WTC11 (cell line): ENCODE measurements at regions not wholly inside any gene's neighbourhood (a gene's known extent, or its start where the extent isn't known, plus 50 kb on each side); places are given as distances from the start of the nearest gene placed in this dataset.

ENCODE experiments used
- ATAC-seq: fragments of 200-7000 bp; cut with Tn5 transposase; 2 replicates; pipeline ENCODE4 v1.10.0; 2021; ENCODE audit warnings: mild to moderate bottlenecking, moderate library complexity
- CTCF ChIA-PET: fragments of 300-600 bp; sonication (Branson Sonifier 250); formaldehyde crosslinking; loops from one replicate; lab custom pipeline; 2021; ENCODE audit warnings: antibody characterized with exemption; lab: Charles Lee
- POLR2A ChIA-PET: fragments of 350-600 bp; sonication (Branson Sonifier 250); formaldehyde crosslinking; loops from one replicate; lab custom pipeline; 2021; ENCODE audit warnings: antibody characterized with exemption; lab: Charles Lee
- DNase-seq: peaks from one replicate; pipeline ENCODE4 v3.0.0; 2021; ENCODE audit warnings: low spot score
- H3K27ac Mint-ChIP-seq: 2 replicates; pipeline ENCODE4 v1.8.0; 2021; ENCODE audit warnings: mixed read lengths
- H3K27me3 Mint-ChIP-seq: 2 replicates; pipeline ENCODE4 v1.8.0; 2021; ENCODE audit warnings: low read depth, mild to moderate bottlenecking, moderate library complexity, mixed read lengths
- H3K36me3 Mint-ChIP-seq: 2 replicates; pipeline ENCODE4 v1.8.0; 2021; ENCODE audit warnings: mixed read lengths
- H3K4me1 Mint-ChIP-seq: 2 replicates; pipeline ENCODE4 v1.8.0; 2022; ENCODE audit warnings: mixed read lengths
- H3K4me3 Mint-ChIP-seq: 2 replicates; pipeline ENCODE4 v1.8.0; 2021; ENCODE audit warnings: mild to moderate bottlenecking, moderate library complexity, mixed read lengths
- H3K9me3 Mint-ChIP-seq: 2 replicates; pipeline ENCODE4 v1.8.0; 2021; ENCODE audit warnings: mixed read lengths
- ELF4 ChIP-seq: sonication (generic); formaldehyde crosslinking; IDR thresholded peaks from 2 replicates; pipeline ENCODE4 v1.8.1; 2022; ENCODE audit warnings: low read depth, mild to moderate bottlenecking, moderate library complexity, missing genetic modification reagents
- EMX1 ChIP-seq: fragments of 250-450 bp; sonication (Bioruptor Pico); IDR thresholded peaks from 2 replicates; pipeline ENCODE4 v1.8.0; 2021; ENCODE audit warnings: mild to moderate bottlenecking
- FOXP1 ChIP-seq: sonication (generic); formaldehyde crosslinking; IDR thresholded peaks from 2 replicates; pipeline ENCODE4 v1.8.0; 2022; ENCODE audit warnings: missing genetic modification reagents, mild to moderate bottlenecking, moderate library complexity, borderline replicate concordance
- NFATC4 ChIP-seq: fragments of 250-450 bp; sonication (Bioruptor Pico); IDR thresholded peaks from 2 replicates; pipeline ENCODE4 v1.9.0; 2021; ENCODE audit warnings: mild to moderate bottlenecking
- SMAD4 ChIP-seq: sonication (generic); formaldehyde crosslinking; IDR thresholded peaks from 2 replicates; pipeline ENCODE4 v1.8.0; 2022; ENCODE audit warnings: mild to moderate bottlenecking, missing genetic modification reagents
- ZNF121 ChIP-seq: sonication (generic); formaldehyde crosslinking; IDR thresholded peaks from 2 replicates; pipeline ENCODE4 v1.8.0; 2023; ENCODE audit warnings: missing genetic modification reagents
- ZNF416 ChIP-seq: fragments of 250-450 bp; sonication (Bioruptor Pico); IDR thresholded peaks from 2 replicates; pipeline ENCODE4 v1.9.0; 2021; ENCODE audit warnings: mild to moderate bottlenecking, inconsistent platforms
- TF ChIP-seq, protein P1 (sequence below): sonication (generic); formaldehyde crosslinking; IDR thresholded peaks from 2 replicates; pipeline ENCODE4 v1.8.1; 2022; ENCODE audit warnings: mild to moderate bottlenecking, missing genetic modification reagents, moderate library complexity, borderline replicate concordance
- TF ChIP-seq, protein P2 (sequence below): sonication (generic); formaldehyde crosslinking; IDR thresholded peaks from 2 replicates; pipeline ENCODE4 v1.8.1; 2022; ENCODE audit warnings: low read depth, missing genetic modification reagents, borderline replicate concordance
- TF ChIP-seq, protein P3 (sequence below): sonication (generic); formaldehyde crosslinking; IDR thresholded peaks from 2 replicates; pipeline ENCODE4 v1.8.0; 2023; ENCODE audit warnings: mild to moderate bottlenecking, missing genetic modification reagents
- TF ChIP-seq, protein P4 (sequence below): sonication (generic); formaldehyde crosslinking; IDR thresholded peaks from 2 replicates; pipeline ENCODE4 v1.8.0; 2022; ENCODE audit warnings: mild to moderate bottlenecking, missing genetic modification reagents
- TF ChIP-seq, protein P5 (sequence below): fragments of 200-600 bp; IDR thresholded peaks from 2 replicates; pipeline ENCODE4 v1.8.0; 2022; ENCODE audit warnings: antibody characterized with exemption
- TF ChIP-seq, protein P6 (sequence below): sonication (generic); formaldehyde crosslinking; IDR thresholded peaks from 2 replicates; pipeline ENCODE4 v1.8.0; 2022; ENCODE audit warnings: mild to moderate bottlenecking, missing genetic modification reagents
- TF ChIP-seq, protein P7 (sequence below): sonication (generic); formaldehyde crosslinking; IDR thresholded peaks from 2 replicates; pipeline ENCODE4 v1.8.1; 2023; ENCODE audit warnings: mild to moderate bottlenecking, missing genetic modification reagents, borderline replicate concordance
- TF ChIP-seq, protein P8 (sequence below): fragments of 250-450 bp; sonication (Bioruptor Pico); IDR thresholded peaks from 2 replicates; pipeline ENCODE4 v1.9.0; 2021; ENCODE audit warnings: mild to moderate bottlenecking, borderline replicate concordance

DNA sequence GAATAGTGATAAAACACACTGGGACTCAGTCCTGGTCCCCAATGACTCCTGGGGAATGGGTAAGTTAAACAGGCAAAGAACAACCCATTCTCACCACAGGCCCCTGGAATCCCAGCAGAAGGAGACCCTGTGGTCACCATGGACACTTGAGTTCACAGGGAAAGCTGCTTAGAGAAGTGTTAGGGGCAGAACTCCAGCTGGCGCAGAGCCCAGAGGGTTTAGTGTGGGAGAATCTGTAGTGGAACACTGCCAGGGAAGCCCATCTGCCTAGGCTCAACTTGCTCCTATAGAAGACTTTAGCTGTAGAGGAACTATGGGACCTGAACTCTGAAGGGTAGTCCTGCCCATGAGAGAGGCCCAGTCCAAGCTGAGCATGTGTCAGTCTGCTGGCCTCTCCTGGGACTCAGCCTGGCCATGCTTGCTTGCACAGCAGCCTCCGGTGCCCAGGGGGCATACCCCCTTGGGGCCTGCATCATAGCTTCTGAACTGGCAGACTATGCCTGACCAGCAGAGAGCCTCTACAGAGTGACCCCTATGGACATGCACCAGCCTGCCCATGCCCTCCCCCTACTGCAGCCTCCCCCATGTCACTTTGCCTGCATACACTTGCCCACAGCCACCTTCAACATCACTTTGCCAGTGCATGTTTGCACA, 343.5 kb downstream of the IDS start:
- no peak for TF ChIP-seq NFATC4 (CRISPR knock-in tag)
- no peak for TF ChIP-seq ZNF416 (CRISPR knock-in tag)
- TF ChIP-seq, protein P1, sequence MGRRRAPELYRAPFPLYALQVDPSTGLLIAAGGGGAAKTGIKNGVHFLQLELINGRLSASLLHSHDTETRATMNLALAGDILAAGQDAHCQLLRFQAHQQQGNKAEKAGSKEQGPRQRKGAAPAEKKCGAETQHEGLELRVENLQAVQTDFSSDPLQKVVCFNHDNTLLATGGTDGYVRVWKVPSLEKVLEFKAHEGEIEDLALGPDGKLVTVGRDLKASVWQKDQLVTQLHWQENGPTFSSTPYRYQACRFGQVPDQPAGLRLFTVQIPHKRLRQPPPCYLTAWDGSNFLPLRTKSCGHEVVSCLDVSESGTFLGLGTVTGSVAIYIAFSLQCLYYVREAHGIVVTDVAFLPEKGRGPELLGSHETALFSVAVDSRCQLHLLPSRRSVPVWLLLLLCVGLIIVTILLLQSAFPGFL (CRISPR knock-in tag): no peak
- TF ChIP-seq ELF4 (CRISPR knock-in tag): no peak
- TF ChIP-seq EMX1 (CRISPR knock-in tag): no peak
- TF ChIP-seq FOXP1: no peak
- TF ChIP-seq, protein P2, sequence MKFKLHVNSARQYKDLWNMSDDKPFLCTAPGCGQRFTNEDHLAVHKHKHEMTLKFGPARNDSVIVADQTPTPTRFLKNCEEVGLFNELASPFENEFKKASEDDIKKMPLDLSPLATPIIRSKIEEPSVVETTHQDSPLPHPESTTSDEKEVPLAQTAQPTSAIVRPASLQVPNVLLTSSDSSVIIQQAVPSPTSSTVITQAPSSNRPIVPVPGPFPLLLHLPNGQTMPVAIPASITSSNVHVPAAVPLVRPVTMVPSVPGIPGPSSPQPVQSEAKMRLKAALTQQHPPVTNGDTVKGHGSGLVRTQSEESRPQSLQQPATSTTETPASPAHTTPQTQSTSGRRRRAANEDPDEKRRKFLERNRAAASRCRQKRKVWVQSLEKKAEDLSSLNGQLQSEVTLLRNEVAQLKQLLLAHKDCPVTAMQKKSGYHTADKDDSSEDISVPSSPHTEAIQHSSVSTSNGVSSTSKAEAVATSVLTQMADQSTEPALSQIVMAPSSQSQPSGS: no peak
- TF ChIP-seq, protein P3, sequence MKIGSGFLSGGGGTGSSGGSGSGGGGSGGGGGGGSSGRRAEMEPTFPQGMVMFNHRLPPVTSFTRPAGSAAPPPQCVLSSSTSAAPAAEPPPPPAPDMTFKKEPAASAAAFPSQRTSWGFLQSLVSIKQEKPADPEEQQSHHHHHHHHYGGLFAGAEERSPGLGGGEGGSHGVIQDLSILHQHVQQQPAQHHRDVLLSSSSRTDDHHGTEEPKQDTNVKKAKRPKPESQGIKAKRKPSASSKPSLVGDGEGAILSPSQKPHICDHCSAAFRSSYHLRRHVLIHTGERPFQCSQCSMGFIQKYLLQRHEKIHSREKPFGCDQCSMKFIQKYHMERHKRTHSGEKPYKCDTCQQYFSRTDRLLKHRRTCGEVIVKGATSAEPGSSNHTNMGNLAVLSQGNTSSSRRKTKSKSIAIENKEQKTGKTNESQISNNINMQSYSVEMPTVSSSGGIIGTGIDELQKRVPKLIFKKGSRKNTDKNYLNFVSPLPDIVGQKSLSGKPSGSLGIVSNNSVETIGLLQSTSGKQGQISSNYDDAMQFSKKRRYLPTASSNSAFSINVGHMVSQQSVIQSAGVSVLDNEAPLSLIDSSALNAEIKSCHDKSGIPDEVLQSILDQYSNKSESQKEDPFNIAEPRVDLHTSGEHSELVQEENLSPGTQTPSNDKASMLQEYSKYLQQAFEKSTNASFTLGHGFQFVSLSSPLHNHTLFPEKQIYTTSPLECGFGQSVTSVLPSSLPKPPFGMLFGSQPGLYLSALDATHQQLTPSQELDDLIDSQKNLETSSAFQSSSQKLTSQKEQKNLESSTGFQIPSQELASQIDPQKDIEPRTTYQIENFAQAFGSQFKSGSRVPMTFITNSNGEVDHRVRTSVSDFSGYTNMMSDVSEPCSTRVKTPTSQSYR: no peak
- TF ChIP-seq, protein P4, sequence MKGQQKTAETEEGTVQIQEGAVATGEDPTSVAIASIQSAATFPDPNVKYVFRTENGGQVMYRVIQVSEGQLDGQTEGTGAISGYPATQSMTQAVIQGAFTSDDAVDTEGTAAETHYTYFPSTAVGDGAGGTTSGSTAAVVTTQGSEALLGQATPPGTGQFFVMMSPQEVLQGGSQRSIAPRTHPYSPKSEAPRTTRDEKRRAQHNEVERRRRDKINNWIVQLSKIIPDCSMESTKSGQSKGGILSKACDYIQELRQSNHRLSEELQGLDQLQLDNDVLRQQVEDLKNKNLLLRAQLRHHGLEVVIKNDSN (CRISPR knock-in tag): no peak
- ChIA-PET CTCF (no interaction called here), POLR2A (no interaction called here)
- Mint-ChIP-seq H3K4me3 (no peak overlapping the region), H3K36me3 (no peaks in the 10 kb centered on the region), H3K9me3 (peaks cover 3% of the 10 kb centered on the region; the same call in 1 of the 2 replicates), H3K27ac (no peak overlapping the region), H3K27me3 (no peaks in the 10 kb centered on the region), H3K4me1 (peaks cover 12% of the 10 kb centered on the region)
- ATAC-seq (no peak), DNase-seq (no peak)

DNA sequence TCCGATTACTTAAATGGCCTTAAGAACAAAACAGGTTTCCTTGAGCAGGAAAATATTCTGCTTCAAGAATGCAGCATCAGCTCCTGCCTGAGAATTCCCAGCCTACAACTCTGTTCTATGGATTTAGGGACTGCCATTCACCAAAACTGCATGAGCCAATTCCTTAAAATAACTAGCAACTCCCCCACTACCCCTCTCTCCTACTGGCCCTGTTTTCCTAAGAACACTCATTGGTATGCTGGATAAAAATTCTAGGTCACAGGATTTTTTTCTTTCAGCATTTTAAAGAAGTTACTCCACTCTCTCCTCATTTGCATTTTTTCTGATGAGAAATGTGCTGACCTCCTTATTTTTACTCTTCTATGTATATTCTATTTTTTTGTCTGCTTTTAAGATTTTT, 347.1 kb downstream of the IDS start:
- peaks cover 3% of the 10 kb centered on the region; the same call in 1 of the 2 replicates for H3K9me3 Mint-ChIP-seq
- H3K27me3 Mint-ChIP-seq: no peaks in the 10 kb centered on the region
- DNase-seq: no peak
- no peak overlapping the region for H3K4me3 Mint-ChIP-seq
- ATAC-seq: no peak
- CTCF ChIA-PET: no interaction called here
- H3K27ac Mint-ChIP-seq: no peak overlapping the region
- H3K36me3 Mint-ChIP-seq: no peaks in the 10 kb centered on the region
- peaks cover 12% of the 10 kb centered on the region for H3K4me1 Mint-ChIP-seq
- POLR2A ChIA-PET: no interaction called here
- TF ChIP-seq, protein P5, sequence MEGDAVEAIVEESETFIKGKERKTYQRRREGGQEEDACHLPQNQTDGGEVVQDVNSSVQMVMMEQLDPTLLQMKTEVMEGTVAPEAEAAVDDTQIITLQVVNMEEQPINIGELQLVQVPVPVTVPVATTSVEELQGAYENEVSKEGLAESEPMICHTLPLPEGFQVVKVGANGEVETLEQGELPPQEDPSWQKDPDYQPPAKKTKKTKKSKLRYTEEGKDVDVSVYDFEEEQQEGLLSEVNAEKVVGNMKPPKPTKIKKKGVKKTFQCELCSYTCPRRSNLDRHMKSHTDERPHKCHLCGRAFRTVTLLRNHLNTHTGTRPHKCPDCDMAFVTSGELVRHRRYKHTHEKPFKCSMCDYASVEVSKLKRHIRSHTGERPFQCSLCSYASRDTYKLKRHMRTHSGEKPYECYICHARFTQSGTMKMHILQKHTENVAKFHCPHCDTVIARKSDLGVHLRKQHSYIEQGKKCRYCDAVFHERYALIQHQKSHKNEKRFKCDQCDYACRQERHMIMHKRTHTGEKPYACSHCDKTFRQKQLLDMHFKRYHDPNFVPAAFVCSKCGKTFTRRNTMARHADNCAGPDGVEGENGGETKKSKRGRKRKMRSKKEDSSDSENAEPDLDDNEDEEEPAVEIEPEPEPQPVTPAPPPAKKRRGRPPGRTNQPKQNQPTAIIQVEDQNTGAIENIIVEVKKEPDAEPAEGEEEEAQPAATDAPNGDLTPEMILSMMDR: no peak
- TF ChIP-seq, protein P6, sequence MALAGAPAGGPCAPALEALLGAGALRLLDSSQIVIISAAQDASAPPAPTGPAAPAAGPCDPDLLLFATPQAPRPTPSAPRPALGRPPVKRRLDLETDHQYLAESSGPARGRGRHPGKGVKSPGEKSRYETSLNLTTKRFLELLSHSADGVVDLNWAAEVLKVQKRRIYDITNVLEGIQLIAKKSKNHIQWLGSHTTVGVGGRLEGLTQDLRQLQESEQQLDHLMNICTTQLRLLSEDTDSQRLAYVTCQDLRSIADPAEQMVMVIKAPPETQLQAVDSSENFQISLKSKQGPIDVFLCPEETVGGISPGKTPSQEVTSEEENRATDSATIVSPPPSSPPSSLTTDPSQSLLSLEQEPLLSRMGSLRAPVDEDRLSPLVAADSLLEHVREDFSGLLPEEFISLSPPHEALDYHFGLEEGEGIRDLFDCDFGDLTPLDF: no peak
- TF ChIP-seq, protein P7, sequence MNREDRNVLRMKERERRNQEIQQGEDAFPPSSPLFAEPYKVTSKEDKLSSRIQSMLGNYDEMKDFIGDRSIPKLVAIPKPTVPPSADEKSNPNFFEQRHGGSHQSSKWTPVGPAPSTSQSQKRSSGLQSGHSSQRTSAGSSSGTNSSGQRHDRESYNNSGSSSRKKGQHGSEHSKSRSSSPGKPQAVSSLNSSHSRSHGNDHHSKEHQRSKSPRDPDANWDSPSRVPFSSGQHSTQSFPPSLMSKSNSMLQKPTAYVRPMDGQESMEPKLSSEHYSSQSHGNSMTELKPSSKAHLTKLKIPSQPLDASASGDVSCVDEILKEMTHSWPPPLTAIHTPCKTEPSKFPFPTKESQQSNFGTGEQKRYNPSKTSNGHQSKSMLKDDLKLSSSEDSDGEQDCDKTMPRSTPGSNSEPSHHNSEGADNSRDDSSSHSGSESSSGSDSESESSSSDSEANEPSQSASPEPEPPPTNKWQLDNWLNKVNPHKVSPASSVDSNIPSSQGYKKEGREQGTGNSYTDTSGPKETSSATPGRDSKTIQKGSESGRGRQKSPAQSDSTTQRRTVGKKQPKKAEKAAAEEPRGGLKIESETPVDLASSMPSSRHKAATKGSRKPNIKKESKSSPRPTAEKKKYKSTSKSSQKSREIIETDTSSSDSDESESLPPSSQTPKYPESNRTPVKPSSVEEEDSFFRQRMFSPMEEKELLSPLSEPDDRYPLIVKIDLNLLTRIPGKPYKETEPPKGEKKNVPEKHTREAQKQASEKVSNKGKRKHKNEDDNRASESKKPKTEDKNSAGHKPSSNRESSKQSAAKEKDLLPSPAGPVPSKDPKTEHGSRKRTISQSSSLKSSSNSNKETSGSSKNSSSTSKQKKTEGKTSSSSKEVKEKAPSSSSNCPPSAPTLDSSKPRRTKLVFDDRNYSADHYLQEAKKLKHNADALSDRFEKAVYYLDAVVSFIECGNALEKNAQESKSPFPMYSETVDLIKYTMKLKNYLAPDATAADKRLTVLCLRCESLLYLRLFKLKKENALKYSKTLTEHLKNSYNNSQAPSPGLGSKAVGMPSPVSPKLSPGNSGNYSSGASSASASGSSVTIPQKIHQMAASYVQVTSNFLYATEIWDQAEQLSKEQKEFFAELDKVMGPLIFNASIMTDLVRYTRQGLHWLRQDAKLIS: no peak
- TF ChIP-seq ZNF121 (CRISPR knock-in tag) (no peak), EMX1 (CRISPR knock-in tag) (no peak), SMAD4 (CRISPR knock-in tag) (no peak)
- TF ChIP-seq, protein P8, sequence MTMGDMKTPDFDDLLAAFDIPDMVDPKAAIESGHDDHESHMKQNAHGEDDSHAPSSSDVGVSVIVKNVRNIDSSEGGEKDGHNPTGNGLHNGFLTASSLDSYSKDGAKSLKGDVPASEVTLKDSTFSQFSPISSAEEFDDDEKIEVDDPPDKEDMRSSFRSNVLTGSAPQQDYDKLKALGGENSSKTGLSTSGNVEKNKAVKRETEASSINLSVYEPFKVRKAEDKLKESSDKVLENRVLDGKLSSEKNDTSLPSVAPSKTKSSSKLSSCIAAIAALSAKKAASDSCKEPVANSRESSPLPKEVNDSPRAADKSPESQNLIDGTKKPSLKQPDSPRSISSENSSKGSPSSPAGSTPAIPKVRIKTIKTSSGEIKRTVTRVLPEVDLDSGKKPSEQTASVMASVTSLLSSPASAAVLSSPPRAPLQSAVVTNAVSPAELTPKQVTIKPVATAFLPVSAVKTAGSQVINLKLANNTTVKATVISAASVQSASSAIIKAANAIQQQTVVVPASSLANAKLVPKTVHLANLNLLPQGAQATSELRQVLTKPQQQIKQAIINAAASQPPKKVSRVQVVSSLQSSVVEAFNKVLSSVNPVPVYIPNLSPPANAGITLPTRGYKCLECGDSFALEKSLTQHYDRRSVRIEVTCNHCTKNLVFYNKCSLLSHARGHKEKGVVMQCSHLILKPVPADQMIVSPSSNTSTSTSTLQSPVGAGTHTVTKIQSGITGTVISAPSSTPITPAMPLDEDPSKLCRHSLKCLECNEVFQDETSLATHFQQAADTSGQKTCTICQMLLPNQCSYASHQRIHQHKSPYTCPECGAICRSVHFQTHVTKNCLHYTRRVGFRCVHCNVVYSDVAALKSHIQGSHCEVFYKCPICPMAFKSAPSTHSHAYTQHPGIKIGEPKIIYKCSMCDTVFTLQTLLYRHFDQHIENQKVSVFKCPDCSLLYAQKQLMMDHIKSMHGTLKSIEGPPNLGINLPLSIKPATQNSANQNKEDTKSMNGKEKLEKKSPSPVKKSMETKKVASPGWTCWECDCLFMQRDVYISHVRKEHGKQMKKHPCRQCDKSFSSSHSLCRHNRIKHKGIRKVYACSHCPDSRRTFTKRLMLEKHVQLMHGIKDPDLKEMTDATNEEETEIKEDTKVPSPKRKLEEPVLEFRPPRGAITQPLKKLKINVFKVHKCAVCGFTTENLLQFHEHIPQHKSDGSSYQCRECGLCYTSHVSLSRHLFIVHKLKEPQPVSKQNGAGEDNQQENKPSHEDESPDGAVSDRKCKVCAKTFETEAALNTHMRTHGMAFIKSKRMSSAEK: no peak
- TF ChIP-seq, all 79 proteins: peak for 0
